A172 (cell line): ENCODE measurements at regions not wholly inside any gene's neighbourhood (a gene's known extent, or its start where the extent isn't known, plus 50 kb on each side); places are given as distances from the start of the nearest gene placed in this dataset.

Experiments used
- DNase-seq: peaks from one replicate; pipeline ENCODE4 v3.0.0-alpha.2; 2015; ENCODE audit warnings: low spot score

GRCh38 chr14:98953551-98954348, 318.2 kb downstream of the BCL11B start:
- DNase-seq, result peak; percentile 3

- DNase-seq, result no peak
Observed at GRCh38 chr14:98954349-98955000, 317.5 kb downstream of the BCL11B start.

GRCh38 chr14:98955036-98955740, 316.8 kb downstream of the BCL11B start:
- no peak for DNase-seq

- DNase-seq, result no peak
Observed at GRCh38 chr14:98955741-98956070, 316.3 kb downstream of the BCL11B start.

GRCh38 chr14:98956181-98956580, 315.8 kb downstream of the BCL11B start:
- no peak for DNase-seq

- DNase-seq, result no peak
Observed at GRCh38 chr14:98956661-98957060, 315.3 kb downstream of the BCL11B start.

GRCh38 chr14:98957211-98958047, 314.6 kb downstream of the BCL11B start:
- DNase-seq, result no peak

GRCh38 chr14:98958048-98958631, 313.9 kb downstream of the BCL11B start:
- DNase-seq, result no peak

- no peak for DNase-seq
Observed at GRCh38 chr14:98958632-98959031, 313.4 kb downstream of the BCL11B start.

GRCh38 chr14:98959410-98959809, 312.6 kb downstream of the BCL11B start:
- DNase-seq, result no peak

GRCh38 chr14:98959958-98960616, 311.9 kb downstream of the BCL11B start:
- DNase-seq, result no peak

GRCh38 chr14:98960617-98961013, 311.4 kb downstream of the BCL11B start:
- DNase-seq, result no peak

- no peak for DNase-seq
Observed at GRCh38 chr14:98961191-98961590, 310.8 kb downstream of the BCL11B start.

GRCh38 chr14:98962118-98962517, 309.9 kb downstream of the BCL11B start:
- no peak for DNase-seq

GRCh38 chr14:98963610-98964009, 308.4 kb downstream of the BCL11B start:
- no peak for DNase-seq

GRCh38 chr14:98964171-98964570, 307.8 kb downstream of the BCL11B start:
- DNase-seq, result no peak

- no peak for DNase-seq
Observed at GRCh38 chr14:98965076-98965475, 306.9 kb downstream of the BCL11B start.

GRCh38 chr14:98966016-98966415, 306.0 kb downstream of the BCL11B start:
- no peak for DNase-seq

GRCh38 chr14:98966475-98967162, 305.4 kb downstream of the BCL11B start:
- no peak for DNase-seq

- DNase-seq, result no peak
Observed at GRCh38 chr14:98974113-98974512, 297.9 kb downstream of the BCL11B start.
